SK-N-SH (cell line): ENCODE measurements at regions not wholly inside any gene's neighbourhood (a gene's known extent, or its start where the extent isn't known, plus 50 kb on each side); places are given as distances from the start of the nearest gene placed in this dataset.

Source experiments
- CTCF ChIA-PET: fragments of 300-600, 350-600 bp; formaldehyde crosslinking; extraction: SDS; loops from one replicate; lab custom pipeline; 2021; lab: Yijun Ruan, JAX
- POLR2A ChIA-PET: fragments of 350-600 bp; sonication (Branson Sonifier 250); formaldehyde crosslinking; extraction: SDS; loops from one replicate; lab custom pipeline; 2020; ENCODE audit warnings: antibody characterized with exemption, inconsistent platforms; lab: Yijun Ruan, JAX
- DNase-seq: peaks from one replicate; pipeline ENCODE4 v3.0.0; 2012
- H2AFZ ChIP-seq: fragments of 200-600 bp; sonication (generic); 2 replicates; pipeline ENCODE4 v1.8.1; 2016; ENCODE audit warnings: antibody characterized with exemption, mild to moderate bottlenecking, low read depth
- H3F3A ChIP-seq: fragments of 200-600 bp; sonication (generic); replicated peaks from 2 replicates; pipeline ENCODE3; 2016; ENCODE audit warnings: antibody characterized with exemption, mild to moderate bottlenecking; ENCODE audit not compliant: insufficient read depth
- H3K27ac ChIP-seq, 2 experiments: fragments of 200-500 bp in 1 of 2; fragments of 200-600 bp in 1 of 2; sonication (Bioruptor generic) in 1 of 2; sonication (generic), shearing (Covaris generic) in 1 of 2; 2 replicates each; pipeline versions ENCODE4 v1.5.1 to v1.6.1; 2014 to 2016; ENCODE audit warnings: low read depth in 2 of 2, inconsistent platforms in 1 of 2, low read length in 1 of 2, mild to moderate bottlenecking in 1 of 2, mixed read lengths in 1 of 2
- H3K27me3 ChIP-seq: fragments of 200-600 bp; sonication (generic), shearing (Covaris generic); 2 replicates; pipeline ENCODE4 v1.6.1; 2016; ENCODE audit warnings: mixed run types; ENCODE audit not compliant: insufficient read depth
- H3K36me3 ChIP-seq, 2 experiments: fragments of 200-500 bp in 1 of 2; fragments of 200-600 bp in 1 of 2; sonication (Bioruptor generic) in 1 of 2; sonication (generic) in 1 of 2; replicated peaks in 1 of 2; 2 replicates each; pipeline versions ENCODE3 to v1.5.1; 2014 to 2016; ENCODE audit warnings: low read length in 1 of 2, mild to moderate bottlenecking in 1 of 2; ENCODE audit not compliant: insufficient read depth in 2 of 2, control insufficient read depth in 1 of 2
- H3K4me1 ChIP-seq, 2 experiments: fragments of 200-500 bp in 1 of 2; fragments of 200-600 bp in 1 of 2; sonication (Bioruptor generic) in 1 of 2; sonication (generic), shearing (Covaris generic) in 1 of 2; 2 replicates each; pipeline versions ENCODE4 v1.5.1 to v1.6.1; 2014 to 2016; ENCODE audit warnings: low read depth in 1 of 2, low read length in 1 of 2, mixed run types in 1 of 2; ENCODE audit not compliant: insufficient read depth in 2 of 2, control insufficient read depth in 1 of 2
- H3K4me2 ChIP-seq: fragments of 200-600 bp; sonication (generic), shearing (Covaris generic); 2 replicates; pipeline ENCODE4 v1.6.1; 2017; ENCODE audit warnings: mixed run types
- H3K4me3 ChIP-seq, 2 experiments: fragments of 200-500 bp in 1 of 2; fragments of 200-600 bp in 1 of 2; sonication (Bioruptor generic) in 1 of 2; sonication (generic), shearing (Covaris generic) in 1 of 2; 2 replicates each; pipeline versions ENCODE4 v1.5.1 to v1.8.1; 2014 to 2016; ENCODE audit warnings: low read depth in 2 of 2, inconsistent platforms in 1 of 2, low read length in 1 of 2, mild to moderate bottlenecking in 1 of 2, mixed read lengths in 1 of 2, moderate library complexity in 1 of 2
- H3K79me2 ChIP-seq: fragments of 200-600 bp; sonication (generic); 2 replicates; pipeline ENCODE4 v1.8.1; 2017; ENCODE audit warnings: mild to moderate bottlenecking; ENCODE audit not compliant: insufficient read depth
- H3K9ac ChIP-seq: fragments of 200-600 bp; sonication (generic); 2 replicates; pipeline ENCODE4 v1.6.1; 2017; ENCODE audit warnings: mixed run types
- H3K9me2 ChIP-seq: fragments of 200-600 bp; sonication (generic); 2 replicates; pipeline ENCODE4 v1.6.1; 2017; ENCODE audit warnings: mixed run types
- H3K9me3 ChIP-seq: fragments of 200-600 bp; sonication (generic); 2 replicates; pipeline ENCODE4 v1.6.1; 2017; ENCODE audit warnings: mixed run types, mild to moderate bottlenecking, moderate library complexity
- H4K20me1 ChIP-seq: fragments of 200-600 bp; sonication (generic); 2 replicates; pipeline ENCODE4 v1.6.1; 2017; ENCODE audit warnings: mild to moderate bottlenecking, mixed run types; ENCODE audit not compliant: insufficient read depth
- CHD2 ChIP-seq: fragments of 150-350 bp; IDR thresholded peaks from 2 replicates; pipeline ENCODE4 v1.6.1; 2018; ENCODE audit warnings: low read length; ENCODE audit not compliant: partially characterized antibody
- ELF1 ChIP-seq: IDR thresholded peaks from 2 replicates; pipeline ENCODE4 v1.4.0; 2012
- EZH2phosphoT487 ChIP-seq: fragments of 200-600 bp; sonication (generic); IDR thresholded peaks from 2 replicates; pipeline ENCODE4 v1.6.1; 2017; ENCODE audit warnings: low read depth, mixed run types, mild to moderate bottlenecking, antibody characterized with exemption, moderate library complexity, borderline replicate concordance
- FOSL2 ChIP-seq: IDR thresholded peaks from 2 replicates; pipeline ENCODE4 v1.4.0; 2012; ENCODE audit warnings: low read depth, mild to moderate bottlenecking, moderate library complexity, borderline replicate concordance
- FOXJ3 ChIP-seq: sonication (generic); formaldehyde crosslinking; IDR thresholded peaks from 2 replicates; pipeline ENCODE4 v1.5.1; 2020; ENCODE audit warnings: mild to moderate bottlenecking, missing genetic modification reagents
- FOXM1 ChIP-seq: IDR thresholded peaks from 2 replicates; pipeline ENCODE4 v1.4.0; 2012; ENCODE audit warnings: low read depth, mild to moderate bottlenecking
- JUND ChIP-seq: IDR thresholded peaks from 2 replicates; pipeline ENCODE4 v1.4.0; 2012
- MAX ChIP-seq: IDR thresholded peaks from 2 replicates; pipeline ENCODE4 v1.4.0; 2012; ENCODE audit warnings: low read depth
- MEF2A ChIP-seq: IDR thresholded peaks from 2 replicates; pipeline ENCODE4 v1.4.0; 2012; ENCODE audit warnings: low read depth, borderline replicate concordance
- PBX3 ChIP-seq: IDR thresholded peaks from 2 replicates; pipeline ENCODE4; 2012
- RAD21 ChIP-seq: IDR thresholded peaks from 2 replicates; pipeline ENCODE4 v1.6.1; 2012; ENCODE audit warnings: mild to moderate bottlenecking, low read length
- RFX5 ChIP-seq: IDR thresholded peaks from 2 replicates; pipeline ENCODE4 v1.6.1; 2012; ENCODE audit warnings: mild to moderate bottlenecking, improper control_type of control experiment, low read length
- RXRA ChIP-seq: IDR thresholded peaks from 2 replicates; pipeline ENCODE4 v1.4.0; 2012; ENCODE audit warnings: low read depth, mild to moderate bottlenecking, borderline replicate concordance
- SMC3 ChIP-seq: IDR thresholded peaks from 2 replicates; pipeline ENCODE4 v1.6.1; 2012; ENCODE audit warnings: low read depth, low read length, improper control_type of control experiment
- TEAD4 ChIP-seq: IDR thresholded peaks from 2 replicates; pipeline ENCODE4 v1.4.0; 2012; ENCODE audit warnings: mild to moderate bottlenecking, borderline replicate concordance; ENCODE audit not compliant: insufficient read depth
- USF1 ChIP-seq: IDR thresholded peaks from 2 replicates; pipeline ENCODE4 v1.4.0; 2012; ENCODE audit warnings: low read depth, borderline replicate concordance
- USF2 ChIP-seq: fragments of 150-350 bp; IDR thresholded peaks from 2 replicates; pipeline ENCODE4 v1.6.1; 2017; ENCODE audit warnings: antibody characterized with exemption, low read length, low read depth, borderline replicate concordance
- WGBS: methylation state at CpG from one replicate; pipeline ENCODE4 v1.1.6; 2017; ENCODE audit warnings: low lambda C conversion rate; 5-methylcytosine and 5-hydroxymethylcytosine counted together

GRCh38 chr7:155993420-155994278 is 181.4 kb upstream of the SHH start:
- DNase-seq, result no peak
- TF ChIP-seq JUND, result no peak
- no peak for TF ChIP-seq FOSL2
- TF ChIP-seq FOXM1, result no peak
- no peak for TF ChIP-seq ELF1
- no peak for TF ChIP-seq USF2
- TF ChIP-seq RXRA, result no peak
- no peak for TF ChIP-seq MAX
- Histone ChIP-seq H3K27me3 (peaks cover 82% of the 10 kb centered on the region), H3F3A (no peaks in the 10 kb centered on the region), H3K79me2 (no peaks in the 10 kb centered on the region), H3K27ac (no peak overlapping the region), H3K9ac (no peak overlapping the region), H3K9me3 (no peaks in the 10 kb centered on the region), H3K36me3 (no peaks in the 10 kb centered on the region), H3K4me2 (no peak overlapping the region), H3K4me1 (no peaks in the 10 kb centered on the region), H2AFZ (no peak overlapping the region), H4K20me1 (no peaks in the 10 kb centered on the region), H3K4me3 (no peak overlapping the region), H3K9me2 (no peaks in the 10 kb centered on the region)
- CTCF ChIA-PET, result no interaction called here
- WGBS, result 5% methylated on average over 22 of the region's 25 CpGs
- POLR2A ChIA-PET, result no interaction called here

GRCh38 chr7:155992974-155993373 is 180.7 kb upstream of the SHH start:
- H3K9me2 ChIP-seq, result no peaks in the 10 kb centered on the region
- no peak for DNase-seq
- H3K36me3 ChIP-seq, result no peaks in the 10 kb centered on the region
- no peak overlapping the region for H3K4me3 ChIP-seq
- H2AFZ ChIP-seq, result no peak overlapping the region
- H3K9me3 ChIP-seq, result no peaks in the 10 kb centered on the region
- no peak overlapping the region for H3K27ac ChIP-seq
- H4K20me1 ChIP-seq, result no peaks in the 10 kb centered on the region
- WGBS, result 13% methylated on average over 9 of the region's 9 CpGs
- no peaks in the 10 kb centered on the region for H3K4me1 ChIP-seq
- H3K79me2 ChIP-seq, result no peaks in the 10 kb centered on the region
- ChIA-PET CTCF (no interaction called here), POLR2A (no interaction called here)
- no peak overlapping the region for H3K9ac ChIP-seq
- H3F3A ChIP-seq, result no peaks in the 10 kb centered on the region
- no peak for TF ChIP-seq RFX5
- no peak for TF ChIP-seq ELF1
- no peak for TF ChIP-seq TEAD4
- TF ChIP-seq SMC3, result no peak
- TF ChIP-seq CHD2, result no peak
- TF ChIP-seq FOXJ3 (CRISPR knock-in tag), result no peak
- TF ChIP-seq JUND, result no peak
- TF ChIP-seq MEF2A, result no peak
- TF ChIP-seq PBX3, result no peak
- TF ChIP-seq USF1, result no peak
- no peak for TF ChIP-seq MAX
- TF ChIP-seq RAD21, result no peak
- no peak for TF ChIP-seq EZH2phosphoT487
- TF ChIP-seq, all 33 proteins: peak for 0
- H3K4me2 ChIP-seq, result no peak overlapping the region
- H3K27me3 ChIP-seq, result peaks cover 82% of the 10 kb centered on the region
